GM12872 (cell line): ENCODE measurements at regions not wholly inside any gene's neighbourhood (a gene's known extent, or its start where the extent isn't known, plus 50 kb on each side); places are given as distances from the start of the nearest gene placed in this dataset.

Experiments
- CTCF ChIP-seq: IDR thresholded peaks from 3 replicates; pipeline ENCODE4 v1.5.1; 2011; ENCODE audit warnings: low read depth, mild to moderate bottlenecking, low read length, moderate library complexity; ENCODE audit not compliant: insufficient read depth

GRCh38 chr7:67455508-67455907 is 458.9 kb downstream of the TYW1 start:
- TF ChIP-seq CTCF, result no peak

GRCh38 chr7:67462781-67463191 is 466.2 kb downstream of the TYW1 start:
- TF ChIP-seq CTCF, result no peak

GRCh38 chr7:67463316-67463715 is 466.7 kb downstream of the TYW1 start:
- TF ChIP-seq CTCF, result no peak

GRCh38 chr7:67463983-67464382 is 467.4 kb downstream of the TYW1 start:
- no peak for TF ChIP-seq CTCF

GRCh38 chr7:67466109-67466508 is 469.5 kb downstream of the TYW1 start:
- no peak for TF ChIP-seq CTCF

GRCh38 chr7:67470256-67470751 is 473.7 kb downstream of the TYW1 start:
- no peak for TF ChIP-seq CTCF

- TF ChIP-seq CTCF, result no peak
These were observed 478.7 kb downstream of the TYW1 start for GRCh38 chr7:67475293-67475692.

GRCh38 chr7:67478066-67478465 is 481.4 kb downstream of the TYW1 start:
- TF ChIP-seq CTCF, result no peak
